CD4-positive, alpha-beta T cell (primary cell): ENCODE measurements at regions not wholly inside any gene's neighbourhood (a gene's known extent, or its start where the extent isn't known, plus 50 kb on each side); places are given as distances from the start of the nearest gene placed in this dataset.

Experiments used
- ATAC-seq: fragments of 200-7000 bp; cut with Tn5 transposase; one replicate; pipeline ENCODE4 v1.10.0; 2022; ENCODE audit warnings: mild to moderate bottlenecking; ENCODE audit not compliant: poor library complexity
- CTCF ChIA-PET: fragments of 350-600 bp; sonication (Branson Sonifier 250); formaldehyde crosslinking; loops from one replicate; lab custom pipeline; 2021; ENCODE audit warnings: antibody characterized with exemption, inconsistent platforms; lab: Charles Lee
- POLR2A ChIA-PET: fragments of 350-600 bp; sonication (Branson Sonifier 250); formaldehyde crosslinking; loops from one replicate; lab custom pipeline; 2021; ENCODE audit warnings: antibody characterized with exemption, inconsistent platforms; lab: Charles Lee
- DNase-seq, 14 experiments: peaks; one replicate each; pipeline ENCODE4 v3.0.0-alpha.2; 2013 to 2020; ENCODE audit warnings: mixed read lengths in 2 of 14
- H3K27ac ChIP-seq, 2 donors: one replicate each; pipeline versions ENCODE4 v1.5.1 to v1.7.0; 2013; ENCODE audit warnings: low read length in 2 of 2, low read depth in 1 of 2, mild to moderate bottlenecking in 1 of 2
- H3K27me3 ChIP-seq, 2 experiments: 1 replicate in 1 of 2; 2 replicates in 1 of 2; pipeline versions ENCODE4 v1.6.1 to v1.7.0; 2013; ENCODE audit warnings: low read length in 2 of 2, control low read depth in 1 of 2, mild to moderate bottlenecking in 1 of 2, moderate library complexity in 1 of 2; ENCODE audit not compliant: insufficient read depth in 2 of 2, control insufficient read depth in 1 of 2
- H3K36me3 ChIP-seq: one replicate; pipeline ENCODE4 v1.6.1; 2013; ENCODE audit warnings: low read length, control low read depth; ENCODE audit not compliant: insufficient read depth
- H3K4me1 ChIP-seq: one replicate; pipeline ENCODE4 v1.6.1; 2013; ENCODE audit warnings: low read length, control low read depth; ENCODE audit not compliant: insufficient read depth
- H3K4me3 ChIP-seq: one replicate; pipeline ENCODE4 v1.5.1; 2013; ENCODE audit warnings: mild to moderate bottlenecking, low read length, moderate library complexity
- H3K9me3 ChIP-seq, 2 experiments: 1 replicate in 1 of 2; 2 replicates in 1 of 2; pipeline versions ENCODE4 v1.6.1 to v1.7.0; 2013; ENCODE audit warnings: low read length in 2 of 2, mild to moderate bottlenecking in 2 of 2, control low read depth in 1 of 2, moderate library complexity in 1 of 2; ENCODE audit not compliant: control insufficient read depth in 1 of 2, insufficient read depth in 1 of 2
- H3K27ac Mint-ChIP-seq: one replicate; pipeline ENCODE4 v1.8.0; 2020; ENCODE audit warnings: mixed read lengths
- H3K27me3 Mint-ChIP-seq: one replicate; pipeline ENCODE4 v1.8.0; 2021; ENCODE audit warnings: mixed read lengths
- H3K36me3 Mint-ChIP-seq: one replicate; pipeline ENCODE4 v1.8.0; 2021; ENCODE audit warnings: low read depth, mixed read lengths
- H3K4me1 Mint-ChIP-seq: one replicate; pipeline ENCODE4 v1.8.0; 2021; ENCODE audit warnings: low read depth, mixed read lengths
- H3K4me3 Mint-ChIP-seq: one replicate; pipeline ENCODE4 v1.8.0; 2020; ENCODE audit warnings: mild to moderate bottlenecking, mixed read lengths
- H3K9me3 Mint-ChIP-seq: one replicate; pipeline ENCODE4 v1.8.0; 2020; ENCODE audit warnings: mixed read lengths
- intact Hi-C, 2 experiments: fragments of 100-400 bp; cut with DNase I in 1 of 2; cut with micrococcal nuclease in 1 of 2; formaldehyde crosslinking; loops; one replicate each; pipeline versions ENCODE4 v1.15.1 to v1.9.0; 2023 to 2025; cut with DNase I, micrococcal nuclease
- TF ChIP-seq, protein P1 (sequence below): fragments of 200-600 bp; IDR thresholded peaks from one replicate; pipeline ENCODE4 v1.8.0; 2022; ENCODE audit warnings: antibody characterized with exemption, mild to moderate bottlenecking

DNA sequence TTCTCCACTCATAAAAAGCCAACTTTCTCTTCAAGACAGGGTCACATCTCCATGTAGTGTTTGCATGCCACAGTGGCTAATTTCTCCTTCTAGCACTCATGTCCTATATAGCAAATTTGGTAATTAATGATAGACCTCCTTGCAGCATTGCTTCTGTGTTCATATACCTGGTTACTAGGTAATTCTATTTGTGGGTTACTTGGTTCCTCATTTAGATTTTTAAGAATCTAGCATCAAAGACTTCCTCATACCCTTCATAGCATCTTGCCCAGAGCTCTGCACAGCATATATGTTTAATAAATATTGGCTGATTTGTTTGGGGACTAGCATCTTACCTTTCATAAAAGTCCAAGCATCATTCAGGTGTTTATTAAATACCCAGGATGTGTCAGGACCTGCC is 152.1 kb downstream of the DUSP6 start:
- ATAC-seq (no peak), DNase-seq (no peak)
- no peaks in the 10 kb centered on the region for H3K36me3 ChIP-seq
- no peak overlapping the region for H3K27ac Mint-ChIP-seq
- ChIA-PET POLR2A (no interaction called here), CTCF (no interaction called here)
- no peaks in the 10 kb centered on the region for H3K9me3 ChIP-seq
- no peaks in the 10 kb centered on the region for H3K27me3 Mint-ChIP-seq
- H3K36me3 Mint-ChIP-seq = no peaks in the 10 kb centered on the region
- no peak overlapping the region for H3K27ac ChIP-seq
- intact Hi-C loops = no loop called here
- no peak overlapping the region for H3K4me3 ChIP-seq
- H3K9me3 Mint-ChIP-seq = no peaks in the 10 kb centered on the region
- H3K4me1 ChIP-seq = no peaks in the 10 kb centered on the region
- TF ChIP-seq, protein P1, sequence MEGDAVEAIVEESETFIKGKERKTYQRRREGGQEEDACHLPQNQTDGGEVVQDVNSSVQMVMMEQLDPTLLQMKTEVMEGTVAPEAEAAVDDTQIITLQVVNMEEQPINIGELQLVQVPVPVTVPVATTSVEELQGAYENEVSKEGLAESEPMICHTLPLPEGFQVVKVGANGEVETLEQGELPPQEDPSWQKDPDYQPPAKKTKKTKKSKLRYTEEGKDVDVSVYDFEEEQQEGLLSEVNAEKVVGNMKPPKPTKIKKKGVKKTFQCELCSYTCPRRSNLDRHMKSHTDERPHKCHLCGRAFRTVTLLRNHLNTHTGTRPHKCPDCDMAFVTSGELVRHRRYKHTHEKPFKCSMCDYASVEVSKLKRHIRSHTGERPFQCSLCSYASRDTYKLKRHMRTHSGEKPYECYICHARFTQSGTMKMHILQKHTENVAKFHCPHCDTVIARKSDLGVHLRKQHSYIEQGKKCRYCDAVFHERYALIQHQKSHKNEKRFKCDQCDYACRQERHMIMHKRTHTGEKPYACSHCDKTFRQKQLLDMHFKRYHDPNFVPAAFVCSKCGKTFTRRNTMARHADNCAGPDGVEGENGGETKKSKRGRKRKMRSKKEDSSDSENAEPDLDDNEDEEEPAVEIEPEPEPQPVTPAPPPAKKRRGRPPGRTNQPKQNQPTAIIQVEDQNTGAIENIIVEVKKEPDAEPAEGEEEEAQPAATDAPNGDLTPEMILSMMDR = no peak
- no peaks in the 10 kb centered on the region for H3K27me3 ChIP-seq
- peaks cover 6% of the 10 kb centered on the region for H3K4me1 Mint-ChIP-seq
- no peak overlapping the region for H3K4me3 Mint-ChIP-seq

DNA sequence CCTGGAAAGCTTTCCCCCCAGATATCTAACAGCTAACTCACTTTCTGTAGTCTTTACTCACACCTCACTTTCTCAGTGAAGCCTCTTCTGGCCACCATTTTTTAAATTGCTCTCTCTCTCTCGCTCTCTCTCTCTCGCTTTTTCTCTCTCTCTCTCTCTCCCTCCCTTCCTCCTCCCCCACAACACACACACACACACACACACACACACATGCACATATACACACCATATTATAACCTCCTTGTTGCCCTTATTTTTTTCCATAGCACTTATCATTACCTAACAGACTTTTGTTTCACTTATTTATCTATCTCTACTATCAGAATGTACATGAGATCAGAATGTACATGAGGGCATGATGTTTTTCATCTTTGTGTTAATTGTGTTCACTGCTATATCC is 156.8 kb downstream of the DUSP6 start:
- Mint-ChIP-seq H3K4me3 (no peak overlapping the region), H3K9me3 (no peaks in the 10 kb centered on the region), H3K27ac (no peak overlapping the region), H3K4me1 (no peaks in the 10 kb centered on the region), H3K27me3 (no peaks in the 10 kb centered on the region), H3K36me3 (no peaks in the 10 kb centered on the region)
- H3K27ac ChIP-seq = no peak overlapping the region
- intact Hi-C loops = no loop called here
- ATAC-seq = no peak
- no peaks in the 10 kb centered on the region for H3K36me3 ChIP-seq
- no peak overlapping the region for H3K4me3 ChIP-seq
- no peaks in the 10 kb centered on the region for H3K27me3 ChIP-seq
- CTCF ChIA-PET = no interaction called here
- peaks cover 0 to under 1% of the 10 kb centered on the region in 2 experiments for H3K9me3 ChIP-seq
- no peak for DNase-seq
- POLR2A ChIA-PET = no interaction called here
- no peaks in the 10 kb centered on the region for H3K4me1 ChIP-seq
- TF ChIP-seq, protein P1 = no peak

DNA sequence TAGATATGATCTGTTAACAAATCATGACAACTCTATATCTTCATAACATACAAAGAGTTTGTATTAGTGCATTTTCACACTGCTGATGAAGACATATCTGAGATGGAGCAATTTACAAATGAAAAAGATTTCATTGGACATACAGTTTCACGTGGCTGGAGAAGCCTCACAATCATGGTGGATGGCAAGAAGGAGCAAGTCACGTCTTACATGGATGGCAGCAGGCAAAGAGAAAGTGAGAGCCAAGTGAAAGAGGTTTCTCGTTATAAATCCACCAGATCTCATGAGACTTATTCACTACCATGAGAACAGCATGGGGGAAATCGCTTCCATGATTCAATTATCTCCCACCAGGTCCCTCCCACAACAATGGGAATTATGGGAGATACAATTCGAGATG is 157.6 kb downstream of the DUSP6 start:
- H3K9me3 Mint-ChIP-seq = no peaks in the 10 kb centered on the region
- intact Hi-C loops = no loop called here

More for the DNA sequence above, 157.6 kb downstream of the DUSP6 start:
- peaks cover 0 to 8% of the 10 kb centered on the region in 2 experiments for H3K9me3 ChIP-seq
- H3K27ac Mint-ChIP-seq = no peak overlapping the region
- H3K4me3 Mint-ChIP-seq = no peak overlapping the region
- ATAC-seq = no peak
- H3K4me3 ChIP-seq = no peak overlapping the region
- no peaks in the 10 kb centered on the region for H3K4me1 Mint-ChIP-seq
- H3K36me3 Mint-ChIP-seq = no peaks in the 10 kb centered on the region
- no peaks in the 10 kb centered on the region for H3K36me3 ChIP-seq
- CTCF ChIA-PET = no interaction called here
- H3K27me3 ChIP-seq = no peaks in the 10 kb centered on the region
- POLR2A ChIA-PET = no interaction called here
- no peaks in the 10 kb centered on the region for H3K27me3 Mint-ChIP-seq
- no peak overlapping the region for H3K27ac ChIP-seq
- no peaks in the 10 kb centered on the region for H3K4me1 ChIP-seq
- TF ChIP-seq, protein P1 = no peak
- DNase-seq = no peak
